ENCODE measurements at regions not wholly inside any gene's neighbourhood (a gene's known extent, or its start where the extent isn't known, plus 50 kb on each side); places are given as distances from the start of the nearest gene placed in this dataset.

DNA sequence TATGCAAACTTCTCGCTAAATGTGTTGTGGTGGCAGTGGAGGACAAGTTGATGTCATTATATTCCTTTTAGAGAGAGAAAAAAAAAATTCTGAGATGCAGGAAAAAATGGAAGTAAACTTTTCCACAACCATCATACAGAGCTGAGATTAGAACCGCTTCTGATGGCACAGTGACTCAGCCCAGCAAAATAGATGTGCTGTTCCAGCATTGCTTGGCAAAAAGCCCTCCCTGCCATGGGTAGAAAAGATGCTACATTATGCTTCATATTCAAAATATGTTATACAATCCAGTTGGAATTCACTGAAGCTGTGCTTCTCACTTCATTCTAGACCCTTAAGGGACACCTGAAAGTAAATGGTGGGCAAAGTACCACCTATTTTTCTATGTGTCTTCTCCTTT, 1047.6 kb upstream of the FANCL start:
- ChIA-PET CTCF (no interaction called here), POLR2A (no interaction called here)
- no TSS peak for BruUV-seq (replicated peaks)
- DNase-seq (ENCODE audit: low read depth, low spot score) (no peak), ATAC-seq (no peak)
- no peaks in the 10 kb centered on the region for H3K9me3 ChIP-seq (ENCODE audit: control insufficient read depth, insufficient read depth, low read depth, low read length)
- H3K4me3 ChIP-seq (ENCODE audit: low read depth in 2 of 2, low read length in 2 of 2), result no peak overlapping the region
- no peaks in the 10 kb centered on the region for H3K27me3 ChIP-seq (ENCODE audit: control insufficient read depth, insufficient read depth, low read length)
- no peak for TF ChIP-seq TCF7L2 (IDR thresholded peaks at IDR 0.05; ENCODE audit: low read depth, low read length)
- TF ChIP-seq, protein P1, sequence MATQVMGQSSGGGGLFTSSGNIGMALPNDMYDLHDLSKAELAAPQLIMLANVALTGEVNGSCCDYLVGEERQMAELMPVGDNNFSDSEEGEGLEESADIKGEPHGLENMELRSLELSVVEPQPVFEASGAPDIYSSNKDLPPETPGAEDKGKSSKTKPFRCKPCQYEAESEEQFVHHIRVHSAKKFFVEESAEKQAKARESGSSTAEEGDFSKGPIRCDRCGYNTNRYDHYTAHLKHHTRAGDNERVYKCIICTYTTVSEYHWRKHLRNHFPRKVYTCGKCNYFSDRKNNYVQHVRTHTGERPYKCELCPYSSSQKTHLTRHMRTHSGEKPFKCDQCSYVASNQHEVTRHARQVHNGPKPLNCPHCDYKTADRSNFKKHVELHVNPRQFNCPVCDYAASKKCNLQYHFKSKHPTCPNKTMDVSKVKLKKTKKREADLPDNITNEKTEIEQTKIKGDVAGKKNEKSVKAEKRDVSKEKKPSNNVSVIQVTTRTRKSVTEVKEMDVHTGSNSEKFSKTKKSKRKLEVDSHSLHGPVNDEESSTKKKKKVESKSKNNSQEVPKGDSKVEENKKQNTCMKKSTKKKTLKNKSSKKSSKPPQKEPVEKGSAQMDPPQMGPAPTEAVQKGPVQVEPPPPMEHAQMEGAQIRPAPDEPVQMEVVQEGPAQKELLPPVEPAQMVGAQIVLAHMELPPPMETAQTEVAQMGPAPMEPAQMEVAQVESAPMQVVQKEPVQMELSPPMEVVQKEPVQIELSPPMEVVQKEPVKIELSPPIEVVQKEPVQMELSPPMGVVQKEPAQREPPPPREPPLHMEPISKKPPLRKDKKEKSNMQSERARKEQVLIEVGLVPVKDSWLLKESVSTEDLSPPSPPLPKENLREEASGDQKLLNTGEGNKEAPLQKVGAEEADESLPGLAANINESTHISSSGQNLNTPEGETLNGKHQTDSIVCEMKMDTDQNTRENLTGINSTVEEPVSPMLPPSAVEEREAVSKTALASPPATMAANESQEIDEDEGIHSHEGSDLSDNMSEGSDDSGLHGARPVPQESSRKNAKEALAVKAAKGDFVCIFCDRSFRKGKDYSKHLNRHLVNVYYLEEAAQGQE (IDR thresholded peaks at IDR 0.05; ENCODE audit: insufficient read depth in 1 of 2, low read depth in 2 of 2, low read length in 1 of 2), result no peak
- TF ChIP-seq POLR2AphosphoS5 (IDR thresholded peaks at IDR 0.05; ENCODE audit: low read depth, low read length), result no peak
- TF ChIP-seq, protein P2, sequence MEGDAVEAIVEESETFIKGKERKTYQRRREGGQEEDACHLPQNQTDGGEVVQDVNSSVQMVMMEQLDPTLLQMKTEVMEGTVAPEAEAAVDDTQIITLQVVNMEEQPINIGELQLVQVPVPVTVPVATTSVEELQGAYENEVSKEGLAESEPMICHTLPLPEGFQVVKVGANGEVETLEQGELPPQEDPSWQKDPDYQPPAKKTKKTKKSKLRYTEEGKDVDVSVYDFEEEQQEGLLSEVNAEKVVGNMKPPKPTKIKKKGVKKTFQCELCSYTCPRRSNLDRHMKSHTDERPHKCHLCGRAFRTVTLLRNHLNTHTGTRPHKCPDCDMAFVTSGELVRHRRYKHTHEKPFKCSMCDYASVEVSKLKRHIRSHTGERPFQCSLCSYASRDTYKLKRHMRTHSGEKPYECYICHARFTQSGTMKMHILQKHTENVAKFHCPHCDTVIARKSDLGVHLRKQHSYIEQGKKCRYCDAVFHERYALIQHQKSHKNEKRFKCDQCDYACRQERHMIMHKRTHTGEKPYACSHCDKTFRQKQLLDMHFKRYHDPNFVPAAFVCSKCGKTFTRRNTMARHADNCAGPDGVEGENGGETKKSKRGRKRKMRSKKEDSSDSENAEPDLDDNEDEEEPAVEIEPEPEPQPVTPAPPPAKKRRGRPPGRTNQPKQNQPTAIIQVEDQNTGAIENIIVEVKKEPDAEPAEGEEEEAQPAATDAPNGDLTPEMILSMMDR (IDR thresholded peaks at IDR 0.05), result no peak
- TF ChIP-seq SIN3A (IDR thresholded peaks at IDR 0.05; ENCODE audit: borderline replicate concordance, insufficient read depth, low read depth, low read length), result no peak
- no peaks in the 10 kb centered on the region for H3K36me3 ChIP-seq (ENCODE audit: control insufficient read depth, insufficient read depth, low read length)
- in situ Hi-C loops (cut with HindIII; ENCODE audit: low pct_unique_long_range_greater_than_20kb, low sequenced_read_pairs), result no loop called here
- intact Hi-C loops (cut with micrococcal nuclease; ENCODE audit: unreplicated experiment), result no loop called here
- H3K4me1 ChIP-seq (ENCODE audit: control insufficient read depth, insufficient read depth, low read length), result no peaks in the 10 kb centered on the region
- no peak overlapping the region for H3K27ac ChIP-seq (ENCODE audit: low read length)

GRCh38 chr2:59282374-59283057, 1041.4 kb upstream of the FANCL start:
- H3K9me3 ChIP-seq (ENCODE audit: control insufficient read depth, insufficient read depth, low read depth, low read length), result no peaks in the 10 kb centered on the region
- ATAC-seq (no peak), DNase-seq (ENCODE audit: low read depth, low spot score) (no peak)
- in situ Hi-C loops (cut with HindIII; ENCODE audit: low pct_unique_long_range_greater_than_20kb, low sequenced_read_pairs), result no loop called here
- no peaks in the 10 kb centered on the region for H3K36me3 ChIP-seq (ENCODE audit: control insufficient read depth, insufficient read depth, low read length)
- no peak overlapping the region for H3K27ac ChIP-seq (ENCODE audit: low read length)
- intact Hi-C loops (cut with micrococcal nuclease; ENCODE audit: unreplicated experiment), result no loop called here
- TF ChIP-seq POLR2AphosphoS5 (IDR thresholded peaks at IDR 0.05; ENCODE audit: low read depth, low read length) (no peak), SIN3A (IDR thresholded peaks at IDR 0.05; ENCODE audit: borderline replicate concordance, insufficient read depth, low read depth, low read length) (no peak), TCF7L2 (IDR thresholded peaks at IDR 0.05; ENCODE audit: low read depth, low read length) (no peak)
- TF ChIP-seq, protein P1 (IDR thresholded peaks at IDR 0.05; ENCODE audit: insufficient read depth in 1 of 2, low read depth in 2 of 2, low read length in 1 of 2), result no peak
- TF ChIP-seq, protein P2 (IDR thresholded peaks at IDR 0.05), result no peak
- BruUV-seq (replicated peaks), result no TSS peak
- H3K27me3 ChIP-seq (ENCODE audit: control insufficient read depth, insufficient read depth, low read length), result no peaks in the 10 kb centered on the region
- no peak overlapping the region for H3K4me3 ChIP-seq (ENCODE audit: low read depth in 2 of 2, low read length in 2 of 2)
- ChIA-PET POLR2A (no interaction called here), CTCF (no interaction called here)
- H3K4me1 ChIP-seq (ENCODE audit: control insufficient read depth, insufficient read depth, low read length), result no peaks in the 10 kb centered on the region
